Spleen (tissue), 11 donors: ENCODE measurements at regions not wholly inside any gene's neighbourhood (a gene's known extent, or its start where the extent isn't known, plus 50 kb on each side); places are given as distances from the start of the nearest gene placed in this dataset.

Source experiments
- DNase-seq: peaks from one replicate; pipeline ENCODE4 v3.0.0-alpha.2; 2020
- H3K27ac ChIP-seq, 8 donors: fragments of 200-600 bp; sonication (generic) in 7 of 8; 1 replicate in 4 of 8; 2 replicates in 4 of 8; pipeline versions ENCODE4 v1.5.0 to v1.8.0; 2016 to 2021; ENCODE audit warnings: inconsistent platforms in 4 of 8, mild to moderate bottlenecking in 4 of 8, moderate library complexity in 1 of 8
- H3K27me3 ChIP-seq, 7 donors: fragments of 200-600 bp; sonication (generic) in 6 of 7; replicated peaks in 1 of 7; 1 replicate in 4 of 7; 2 replicates in 3 of 7; pipeline versions ENCODE4 v1.5.0 to v1.8.0; 2016 to 2021; ENCODE audit warnings: inconsistent platforms in 3 of 7, mild to moderate bottlenecking in 1 of 7
- H3K36me3 ChIP-seq, 6 donors: fragments of 200-600 bp; sonication (generic) in 5 of 6; 1 replicate in 4 of 6; 2 replicates in 2 of 6; pipeline versions ENCODE4 v1.5.0 to v1.8.0; 2016 to 2021; ENCODE audit warnings: inconsistent platforms in 2 of 6
- H3K4me1 ChIP-seq, 6 donors: fragments of 200-600 bp; sonication (generic) in 5 of 6; 1 replicate in 3 of 6; 2 replicates in 3 of 6; pipeline versions ENCODE4 v1.5.0 to v1.8.0; 2016 to 2021; ENCODE audit warnings: inconsistent platforms in 3 of 6
- H3K4me3 ChIP-seq, 8 donors: fragments of 200-600 bp; sonication (generic) in 7 of 8; 1 replicate in 4 of 8; 2 replicates in 4 of 8; pipeline versions ENCODE4 v1.5.0 to v1.8.0; 2016 to 2021; ENCODE audit warnings: inconsistent platforms in 4 of 8, mild to moderate bottlenecking in 4 of 8, moderate library complexity in 2 of 8
- H3K9me3 ChIP-seq, 8 donors: fragments of 200-600 bp; sonication (generic) in 7 of 8; 1 replicate in 4 of 8; 2 replicates in 4 of 8; pipeline versions ENCODE4 v1.5.0 to v1.8.0; 2016 to 2021; ENCODE audit warnings: inconsistent platforms in 4 of 8
- CTCF ChIP-seq, 11 experiments: fragments of 200-600 bp in 7 of 11; fragments of 450-650 bp in 4 of 11; sonication (generic) in 4 of 11; IDR thresholded peaks in 8 of 11; conservative IDR thresholded peaks in 3 of 11; 1 replicate in 7 of 11; 2 replicates in 4 of 11; pipeline versions ENCODE4 v1.4.0 to v1.8.0; 2016 to 2021; ENCODE audit warnings: antibody characterized with exemption in 11 of 11, inconsistent platforms in 4 of 11, mild to moderate bottlenecking in 1 of 11
- POLR2A ChIP-seq, 3 donors: fragments of 450-650 bp; IDR thresholded peaks; one replicate each; pipeline ENCODE4 v1.5.1; 2017; ENCODE audit warnings: antibody characterized with exemption in 3 of 3, mild to moderate bottlenecking in 1 of 3
- POLR2AphosphoS5 ChIP-seq, 3 donors: sonication (generic); formaldehyde crosslinking; IDR thresholded peaks; one replicate each; pipeline ENCODE4 v1.5.1; 2017; ENCODE audit warnings: antibody characterized with exemption in 3 of 3
- WGBS, 5 donors: extraction: QIAGEN DNeasy Blood & Tissue Kit in 3 of 5; methylation state at CpG; one replicate each; pipeline versions ENCODE4 v1.1.5 to v1.1.7; 2013 to 2018; 5-methylcytosine and 5-hydroxymethylcytosine counted together
- intact Hi-C: fragments of 100-400 bp; cut with DNase I; formaldehyde crosslinking; loops from one replicate; pipeline ENCODE4 v1.15.0; 2023; ENCODE audit warnings: low total_unique reads
- donor health status: healthy with polysubstance abuse.
- donor health status: DM: no; HTN: no; CAD: no; lungs with moderate emphysema.
- donor health status: DM: no; HTN: no; CAD: no.
- donor health status: Bipolar disorder and iron deficiency.
- donor health status: healthy.
- donor health status: DM: no; HTN: no; CAD: no.
- donor health status: DM: yes; HTN: yes; CAD: no.

DNA sequence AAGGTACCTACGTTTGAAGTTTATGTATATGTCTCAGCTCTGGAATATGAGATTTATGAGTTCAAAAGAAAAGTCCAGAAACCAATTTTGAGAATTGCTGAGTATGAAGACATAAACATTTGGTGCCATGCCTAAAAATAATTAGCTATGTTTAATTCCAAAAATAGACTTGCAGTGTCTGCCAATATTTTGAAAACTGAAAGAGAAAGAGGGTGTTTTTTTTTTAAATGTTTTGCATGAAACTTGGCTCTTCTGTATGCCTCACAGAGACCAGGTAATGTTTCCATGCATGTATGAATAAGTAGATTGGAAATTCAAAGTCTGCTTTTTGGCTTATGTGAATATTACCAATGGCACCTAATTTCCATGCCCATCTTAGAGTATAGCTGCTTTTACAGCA is 634.4 kb upstream of the C9orf72 start:
- TF ChIP-seq POLR2AphosphoS5 (IDR thresholded peaks at IDR 0.05) (no peak), CTCF (IDR thresholded peaks at IDR 0.05 in 8 of 11, conservative IDR thresholded peaks at IDR 0.05 in 3 of 11) (no peak), POLR2A (IDR thresholded peaks at IDR 0.05) (no peak)
- Histone ChIP-seq H3K27ac (no peak overlapping the region), H3K4me1 (peaks cover 0 to 3% (median 0%) of the 10 kb centered on the region in 6 donors), H3K27me3 (no peaks in the 10 kb centered on the region), H3K36me3 (no peaks in the 10 kb centered on the region), H3K4me3 (no peak overlapping the region), H3K9me3 (no peaks in the 10 kb centered on the region)
- no peak for DNase-seq
- intact Hi-C loops, result no loop called here
- 19 to 53% (median 45%) methylated on average over 1 of the region's 1 CpG for WGBS, 5 donors

- Histone ChIP-seq H3K27ac (no peak overlapping the region), H3K4me3 (no peak overlapping the region), H3K4me1 (peaks cover 0 to 3% (median 0%) of the 10 kb centered on the region in 6 donors), H3K27me3 (no peaks in the 10 kb centered on the region), H3K9me3 (no peaks in the 10 kb centered on the region), H3K36me3 (no peaks in the 10 kb centered on the region)
- 92 to 97% (median 93%) methylated on average over 3 of the region's 3 CpGs for WGBS, 5 donors
- TF ChIP-seq POLR2AphosphoS5 (IDR thresholded peaks at IDR 0.05) (no peak), CTCF (IDR thresholded peaks at IDR 0.05 in 8 of 11, conservative IDR thresholded peaks at IDR 0.05 in 3 of 11) (no peak), POLR2A (IDR thresholded peaks at IDR 0.05) (no peak)
- intact Hi-C loops, result no loop called here
- no peak for DNase-seq
These were observed 635.8 kb upstream of the C9orf72 start for GRCh38 chr9:28209130-28209529.

GRCh38 chr9:28212979-28213378 is 639.7 kb upstream of the C9orf72 start:
- TF ChIP-seq POLR2A (IDR thresholded peaks at IDR 0.05) (no peak), POLR2AphosphoS5 (IDR thresholded peaks at IDR 0.05) (no peak), CTCF (IDR thresholded peaks at IDR 0.05 in 8 of 11, conservative IDR thresholded peaks at IDR 0.05 in 3 of 11) (no peak)
- H3K4me3 ChIP-seq, result no peak overlapping the region
- intact Hi-C loops, result no loop called here
- DNase-seq, result no peak
- H3K4me1 ChIP-seq, result no peaks in the 10 kb centered on the region
- H3K36me3 ChIP-seq, result no peaks in the 10 kb centered on the region
- H3K9me3 ChIP-seq, result no peaks in the 10 kb centered on the region
- H3K27me3 ChIP-seq, result no peaks in the 10 kb centered on the region
- H3K27ac ChIP-seq, result no peak overlapping the region

- Histone ChIP-seq H3K27me3 (no peaks in the 10 kb centered on the region), H3K36me3 (no peaks in the 10 kb centered on the region), H3K9me3 (no peaks in the 10 kb centered on the region), H3K27ac (no peak overlapping the region), H3K4me1 (no peaks in the 10 kb centered on the region), H3K4me3 (no peak overlapping the region)
- DNase-seq, result no peak
- TF ChIP-seq POLR2AphosphoS5 (IDR thresholded peaks at IDR 0.05) (no peak), POLR2A (IDR thresholded peaks at IDR 0.05) (no peak), CTCF (IDR thresholded peaks at IDR 0.05 in 8 of 11, conservative IDR thresholded peaks at IDR 0.05 in 3 of 11) (no peak)
- intact Hi-C loops, result no loop called here
- WGBS, 5 donors, result 86 to 95% (median 86%) methylated on average over 5 of the region's 5 CpGs
These were observed 642.4 kb upstream of the C9orf72 start for GRCh38 chr9:28215536-28216299.
